ENCODE measurements at regions not wholly inside any gene's neighbourhood (a gene's known extent, or its start where the extent isn't known, plus 50 kb on each side); places are given as distances from the start of the nearest gene placed in this dataset.

DNA sequence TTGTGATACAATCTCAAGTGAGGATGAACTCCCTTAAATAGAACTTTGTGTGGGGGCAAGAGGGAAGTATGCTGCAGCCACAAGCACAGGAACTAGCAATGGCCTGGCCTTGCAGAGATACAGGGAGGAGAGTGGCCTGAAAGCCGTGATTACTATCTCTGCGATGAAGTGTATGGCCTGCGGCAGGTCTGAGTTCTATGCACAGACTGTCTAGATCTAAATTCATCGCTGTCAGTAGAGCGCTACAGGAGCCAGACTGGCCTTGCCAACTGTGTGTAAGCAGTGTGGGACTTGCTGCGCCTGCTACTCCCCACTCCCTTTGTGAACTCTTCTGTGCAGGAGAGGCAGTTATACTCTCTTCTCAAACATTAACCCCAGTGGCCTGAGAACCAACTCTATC, 997.0 kb downstream of the GRIK2 start:
- H3K36me3 ChIP-seq (ENCODE audit: control insufficient read depth in 2 of 4, insufficient read depth in 4 of 4, low read length in 3 of 4) = no peaks in the 10 kb centered on the region
- no peak overlapping the region for H2AK5ac ChIP-seq (ENCODE audit: low read depth, low read length)
- H4K20me1 ChIP-seq (replicated peaks in 1 of 2; ENCODE audit: control insufficient read depth in 1 of 2, insufficient read depth in 2 of 2, low read length in 2 of 2) = no peaks in the 10 kb centered on the region
- H4K5ac ChIP-seq (ENCODE audit: insufficient read length, low read depth, low read length) = no peak overlapping the region
- no peaks in the 10 kb centered on the region for H3K9me3 ChIP-seq (ENCODE audit: insufficient read depth in 2 of 2, low read depth in 1 of 2, low read length in 1 of 2)
- no peak overlapping the region for H3K18ac ChIP-seq (ENCODE audit: extremely low read depth, low read length)
- no peaks in the 10 kb centered on the region for H3K27me3 ChIP-seq (replicated peaks in 1 of 4; ENCODE audit: control insufficient read depth in 3 of 4, extremely low read depth in 1 of 4, insufficient read depth in 3 of 4, low read length in 3 of 4)
- WGBS, 2 experiments (ENCODE audit: extremely low coverage in 1 of 2, insufficient coverage in 1 of 2, insufficient read length in 1 of 2, insufficient replicate concordance in 2 of 2, low coverage in 1 of 2, low lambda C conversion rate in 2 of 2, missing lambda C conversion rate in 1 of 2) = 94% methylated on average over 6 of the region's 6 CpGs; no CpG with 5 or more reads in 1 of the 2 experiments
- no peak overlapping the region for H2BK12ac ChIP-seq (ENCODE audit: low read depth, low read length)
- H3K14ac ChIP-seq (ENCODE audit: insufficient read length) = no peak overlapping the region
- no peak overlapping the region for H3K4ac ChIP-seq (replicated peaks; ENCODE audit: insufficient read length, low read depth, low read length)
- H3K4me2 ChIP-seq (ENCODE audit: insufficient read depth in 1 of 2, low read depth in 2 of 2, low read length in 2 of 2) = no peak overlapping the region
- no peak overlapping the region for H2BK120ac ChIP-seq (replicated peaks; ENCODE audit: low read depth, low read length)
- H3K9ac ChIP-seq (replicated peaks in 1 of 4; ENCODE audit: extremely low read depth in 1 of 4, low read depth in 3 of 4, low read length in 3 of 4) = no peak overlapping the region
- no peak overlapping the region for H2BK15ac ChIP-seq (ENCODE audit: low read length)
- H2BK20ac ChIP-seq (ENCODE audit: low read length) = no peak overlapping the region
- no peak overlapping the region for H4K8ac ChIP-seq (ENCODE audit: extremely low read depth, insufficient read depth, low read length)
- no peak overlapping the region for H4K91ac ChIP-seq (replicated peaks; ENCODE audit: insufficient read length, low read length)
- no peak overlapping the region for H3K27ac ChIP-seq (ENCODE audit: low read depth, low read length)
- no peaks in the 10 kb centered on the region for H3K79me1 ChIP-seq (ENCODE audit: low read depth, low read length)
- TF ChIP-seq PHF8 (conservative IDR thresholded peaks at IDR 0.05; ENCODE audit: low read depth, low read length) = no peak
- no peak for TF ChIP-seq MAFK (IDR thresholded peaks at IDR 0.05; ENCODE audit: low read depth, low read length)
- TF ChIP-seq JUN (IDR thresholded peaks at IDR 0.05; ENCODE audit: low read depth, low read length) = no peak
- TF ChIP-seq RAD21 (IDR thresholded peaks at IDR 0.05 in 1 of 2, conservative IDR thresholded peaks at IDR 0.05 in 1 of 2; ENCODE audit: low read depth in 2 of 2, low read length in 2 of 2) = no peak
- TF ChIP-seq YY1 (IDR thresholded peaks at IDR 0.05; ENCODE audit: low read depth, low read length) = no peak
- POLR2A ChIA-PET (ENCODE audit: partially characterized antibody) = no interaction called here
- no peak for DNase-seq (ENCODE audit: low read depth in 1 of 2, low spot score in 2 of 2)
- no peak overlapping the region for H3K56ac ChIP-seq (replicated peaks; ENCODE audit: insufficient read length, low read depth, low read length)
- no peak overlapping the region for H3K23ac ChIP-seq (ENCODE audit: insufficient read length)
- no peaks in the 10 kb centered on the region for H3K79me2 ChIP-seq (ENCODE audit: control insufficient read depth in 1 of 2, insufficient read depth in 2 of 2, low read length in 2 of 2)
- CTCF ChIA-PET (ENCODE audit: partially characterized antibody) = interaction anchor here (0.9 kb wide), 1 partner anchor 1935 kb away, joined by 3 read pairs; no protein-coding TSS in a partner anchor
- no peaks in the 10 kb centered on the region for H3K4me1 ChIP-seq (replicated peaks in 1 of 4; ENCODE audit: control insufficient read depth in 3 of 4, insufficient read depth in 4 of 4, low read length in 3 of 4)
- FAIRE-seq = no peak
- no peak overlapping the region for H2AFZ ChIP-seq (ENCODE audit: low read length)
- H2BK5ac ChIP-seq (ENCODE audit: low read depth, low read length) = no peak overlapping the region
- no peaks in the 10 kb centered on the region for H3K23me2 ChIP-seq (ENCODE audit: low read depth, low read length)
- no peak overlapping the region for H3K4me3 ChIP-seq (ENCODE audit: extremely low read depth in 1 of 4, insufficient read depth in 2 of 4, low read depth in 3 of 4, low read length in 4 of 4)

All from H1 (cell line).